HAP-1 (cell line): ENCODE measurements at regions not wholly inside any gene's neighbourhood (a gene's known extent, or its start where the extent isn't known, plus 50 kb on each side); places are given as distances from the start of the nearest gene placed in this dataset.
A peak's percentile ranks its signal among the peaks of the same experiment; 100 is the strongest.

Experiments used
- DNase-seq, 2 experiments: peaks; one replicate each; pipeline ENCODE4 v3.0.0-alpha.2; 2016 to 2020; ENCODE audit warnings: low spot score in 2 of 2
- H3K27me3 ChIP-seq: fragments of 250-450 bp; sonication (Bioruptor Pico); 2 replicates; pipeline ENCODE4 v1.5.1; 2020; ENCODE audit warnings: low read depth, mild to moderate bottlenecking, moderate library complexity
- H3K36me3 ChIP-seq: fragments of 250-450 bp; sonication (Bioruptor Pico); replicated peaks from 2 replicates; pipeline ENCODE4 v1.5.1; 2020; ENCODE audit warnings: mild to moderate bottlenecking
- H3K4me1 ChIP-seq: fragments of 250-450 bp; sonication (Bioruptor Pico); 2 replicates; pipeline ENCODE4 v1.5.1; 2020; ENCODE audit warnings: mild to moderate bottlenecking
- H3K4me3 ChIP-seq: fragments of 250-450 bp; sonication (Bioruptor Pico); 2 replicates; pipeline ENCODE4 v1.5.1; 2020; ENCODE audit warnings: mild to moderate bottlenecking, moderate library complexity
- H3K9me3 ChIP-seq: fragments of 250-450 bp; sonication (Bioruptor Pico); 2 replicates; pipeline ENCODE4 v1.5.1; 2020; ENCODE audit warnings: mild to moderate bottlenecking, moderate library complexity
- in situ Hi-C: fragments of 300-500 bp; cut with MboI; formaldehyde crosslinking; loops from 3 replicates; pipeline ENCODE4 v1.14.3; 2020; ENCODE audit warnings: low sequenced_read_pairs, inconsistent platforms, mixed read lengths

DNA sequence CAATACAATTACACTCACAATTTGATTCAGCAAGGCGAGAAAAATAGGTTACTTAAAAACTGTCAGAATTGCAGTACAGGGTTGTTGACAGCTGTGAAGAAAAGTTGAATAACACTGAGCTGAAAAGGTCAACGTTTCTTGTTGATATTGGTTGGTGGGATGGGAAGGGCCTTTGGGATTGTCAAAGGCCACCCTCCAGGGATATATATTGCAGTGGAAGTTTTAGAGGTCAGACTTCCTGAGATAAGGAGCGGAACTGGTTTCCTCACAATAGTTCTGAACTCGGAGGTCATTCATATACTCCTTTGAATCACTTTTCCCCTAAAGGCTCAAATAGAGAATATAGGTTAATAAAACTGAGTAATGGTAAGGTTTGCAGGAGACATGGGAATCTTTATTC, 417.2 kb downstream of the RAPGEF2 start:
- H3K4me3 ChIP-seq, result no peak overlapping the region
- in situ Hi-C loops, result no loop called here
- H3K36me3 ChIP-seq, result no peaks in the 10 kb centered on the region
- no peaks in the 10 kb centered on the region for H3K9me3 ChIP-seq
- H3K4me1 ChIP-seq, result no peaks in the 10 kb centered on the region
- no peak for DNase-seq
- H3K27me3 ChIP-seq, result peaks cover under 1% of the 10 kb centered on the region

DNA sequence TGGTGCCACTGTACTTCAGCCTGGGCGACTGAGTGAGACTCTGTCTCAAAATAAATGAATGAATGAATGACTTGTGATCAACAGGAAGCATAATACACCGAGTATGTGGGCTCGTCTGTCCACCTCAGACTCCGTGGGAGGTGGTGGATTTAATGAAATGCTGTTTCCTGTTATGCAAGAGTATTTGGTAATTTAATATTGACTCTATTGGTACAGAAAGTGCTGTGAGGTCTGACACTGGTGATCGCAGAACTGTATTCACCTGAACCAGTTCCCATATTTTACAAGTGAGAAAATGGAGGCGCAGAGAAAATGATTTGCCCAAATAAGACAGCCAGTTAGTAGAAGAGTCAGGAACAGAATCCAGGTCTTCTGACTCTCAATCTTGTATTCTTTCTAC, 423.3 kb downstream of the RAPGEF2 start:
- Histone ChIP-seq H3K9me3 (no peaks in the 10 kb centered on the region), H3K27me3 (no peaks in the 10 kb centered on the region), H3K36me3 (no peaks in the 10 kb centered on the region), H3K4me1 (no peaks in the 10 kb centered on the region), H3K4me3 (no peak overlapping the region)
- no peak for DNase-seq
- in situ Hi-C loops, result no loop called here

DNA sequence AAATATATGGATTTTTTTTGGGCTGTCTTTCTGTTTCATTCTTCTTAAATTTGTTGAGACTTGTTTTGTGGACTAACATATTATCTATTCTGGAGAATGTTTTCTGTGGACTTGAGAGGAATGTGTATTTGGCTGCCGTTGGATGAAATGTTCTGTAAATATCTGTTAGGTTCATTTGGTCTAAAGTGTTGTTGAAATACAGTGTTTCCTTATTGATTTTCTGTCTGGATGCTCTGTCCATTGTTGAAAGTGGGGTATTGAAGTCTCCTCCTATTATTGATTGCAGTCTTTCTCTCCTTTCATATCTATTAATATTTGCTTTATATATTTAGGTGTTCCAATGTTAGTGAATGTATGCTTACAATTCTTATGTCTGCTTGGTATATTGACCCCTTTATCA, 431.8 kb downstream of the RAPGEF2 start:
- no peak for DNase-seq
- Histone ChIP-seq H3K9me3 (no peaks in the 10 kb centered on the region), H3K4me3 (no peak overlapping the region), H3K27me3 (no peaks in the 10 kb centered on the region; the same call in 1 of the 2 replicates), H3K36me3 (no peaks in the 10 kb centered on the region), H3K4me1 (no peaks in the 10 kb centered on the region)
- in situ Hi-C loops, result no loop called here

DNA sequence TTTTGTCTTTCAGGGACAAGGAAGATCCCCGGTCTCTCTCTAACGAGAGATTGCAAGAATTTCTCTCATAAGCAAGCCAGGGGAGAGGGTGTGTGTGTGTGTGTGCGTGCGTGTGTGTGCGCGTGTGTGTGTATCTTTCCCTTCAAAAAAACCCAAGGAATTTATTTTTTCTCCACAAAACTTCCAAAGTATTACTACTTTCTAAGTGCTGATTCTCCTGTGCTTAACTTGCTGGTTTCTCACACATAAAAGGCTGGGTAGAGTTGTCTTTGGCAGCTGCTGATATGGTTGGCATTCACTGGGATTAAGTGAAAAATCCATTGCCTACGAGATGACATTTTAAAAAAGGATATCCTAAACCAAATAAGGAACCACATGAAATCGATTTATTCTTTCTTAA, 435.7 kb downstream of the RAPGEF2 start:
- peaks cover 9% of the 10 kb centered on the region for H3K4me1 ChIP-seq
- no peak overlapping the region for H3K4me3 ChIP-seq
- no peaks in the 10 kb centered on the region for H3K9me3 ChIP-seq
- in situ Hi-C loops, result no loop called here
- no peaks in the 10 kb centered on the region for H3K36me3 ChIP-seq
- no peaks in the 10 kb centered on the region; the same call in 1 of the 2 replicates for H3K27me3 ChIP-seq
- DNase-seq, result no peak

DNA sequence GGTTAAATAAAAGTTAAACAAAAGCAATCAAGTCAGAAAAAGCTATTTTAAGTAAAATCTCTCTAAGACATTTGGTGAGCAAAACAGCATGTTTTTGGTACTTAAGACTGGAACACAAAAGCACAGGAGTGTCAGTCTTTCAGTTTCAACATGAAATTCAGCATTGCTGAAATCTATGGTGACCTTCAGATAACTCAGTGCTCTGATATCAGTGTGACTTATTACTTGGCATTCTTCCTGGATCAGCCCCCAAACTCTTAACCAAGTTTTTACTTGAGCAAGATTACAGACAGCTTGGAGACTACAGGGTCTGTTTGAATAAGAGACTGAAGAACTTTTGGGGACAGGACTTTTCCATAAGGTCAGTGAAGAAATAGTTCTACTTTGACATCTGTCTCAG, 437.2 kb downstream of the RAPGEF2 start:
- DNase-seq, result no peak
- in situ Hi-C loops, result no loop called here
- Histone ChIP-seq H3K27me3 (no peaks in the 10 kb centered on the region; the same call in 1 of the 2 replicates), H3K9me3 (no peaks in the 10 kb centered on the region), H3K36me3 (no peaks in the 10 kb centered on the region), H3K4me3 (no peak overlapping the region), H3K4me1 (peaks cover 9% of the 10 kb centered on the region)

DNA sequence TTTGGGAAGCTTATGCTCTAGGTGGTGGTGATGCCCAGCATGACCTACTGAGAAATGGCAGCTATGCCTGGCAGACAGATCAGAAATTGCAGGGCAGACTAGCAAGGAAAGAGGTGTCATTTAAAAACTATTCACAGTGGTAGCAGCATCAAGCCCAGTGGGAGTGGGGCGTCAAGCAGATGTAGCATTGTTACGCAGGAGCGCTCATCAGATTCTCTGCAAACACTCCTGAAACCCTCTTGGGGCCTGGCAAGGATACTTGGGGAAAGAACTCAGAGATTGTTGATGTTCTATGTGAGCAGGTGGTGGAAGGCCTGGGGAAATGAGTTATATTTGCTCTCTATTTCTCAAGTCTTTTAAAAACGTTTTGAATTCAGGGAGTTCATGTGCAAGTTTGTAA, 437.6 kb downstream of the RAPGEF2 start:
- in situ Hi-C loops, result no loop called here
- Histone ChIP-seq H3K27me3 (no peaks in the 10 kb centered on the region; the same call in 1 of the 2 replicates), H3K4me1 (peaks cover 9% of the 10 kb centered on the region), H3K36me3 (no peaks in the 10 kb centered on the region), H3K9me3 (no peaks in the 10 kb centered on the region), H3K4me3 (no peak overlapping the region)
- DNase-seq, result no peak

DNA sequence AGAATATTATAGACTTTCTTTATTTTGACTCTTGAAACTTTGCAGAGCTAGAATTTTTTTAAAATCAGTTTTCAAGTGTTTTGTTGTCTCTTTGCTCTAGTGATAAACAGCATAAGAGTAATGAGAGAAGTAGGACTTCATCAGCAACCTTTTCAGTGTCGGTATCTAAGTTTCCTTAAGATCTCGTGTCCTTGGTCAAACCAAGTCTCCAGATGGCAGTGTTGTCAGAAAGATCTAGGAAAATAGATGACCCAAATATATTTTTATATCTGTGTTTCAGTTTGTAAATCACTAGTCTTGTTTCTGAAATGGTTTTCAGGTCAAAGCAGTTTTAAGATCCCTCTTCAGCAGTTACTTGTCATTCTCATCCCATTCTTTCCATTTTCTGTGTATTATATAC, 438.3 kb downstream of the RAPGEF2 start:
- H3K9me3 ChIP-seq, result no peaks in the 10 kb centered on the region
- no peaks in the 10 kb centered on the region; the same call in 1 of the 2 replicates for H3K27me3 ChIP-seq
- in situ Hi-C loops, result no loop called here
- H3K36me3 ChIP-seq, result no peaks in the 10 kb centered on the region
- DNase-seq, result no peak
- peaks cover 9% of the 10 kb centered on the region for H3K4me1 ChIP-seq
- H3K4me3 ChIP-seq, result no peak overlapping the region

DNA sequence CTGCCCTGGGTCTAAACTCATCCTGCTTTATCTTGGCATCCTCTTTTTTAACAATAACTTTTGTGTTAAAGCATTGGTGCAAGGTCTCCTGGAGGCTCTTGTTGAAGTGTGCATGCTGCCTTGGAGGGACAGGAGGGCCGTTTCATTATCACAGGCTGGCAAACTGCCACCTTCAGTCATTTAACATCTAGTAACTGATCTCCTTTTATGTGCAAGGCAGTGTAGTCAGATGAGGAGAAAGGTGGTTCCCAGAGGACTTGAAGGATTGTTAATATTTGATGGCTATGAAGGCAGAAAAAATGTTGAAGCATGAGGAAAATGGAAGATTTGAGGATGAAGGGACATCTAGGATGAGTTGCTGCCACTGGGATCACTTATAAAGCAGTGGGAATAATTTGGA, 439.4 kb downstream of the RAPGEF2 start:
- Histone ChIP-seq H3K4me1 (peaks cover 9% of the 10 kb centered on the region), H3K4me3 (no peak overlapping the region), H3K36me3 (no peaks in the 10 kb centered on the region), H3K9me3 (no peaks in the 10 kb centered on the region), H3K27me3 (no peaks in the 10 kb centered on the region; the same call in 1 of the 2 replicates)
- in situ Hi-C loops, result no loop called here
- DNase-seq, result peak; percentile 2 to 17

DNA sequence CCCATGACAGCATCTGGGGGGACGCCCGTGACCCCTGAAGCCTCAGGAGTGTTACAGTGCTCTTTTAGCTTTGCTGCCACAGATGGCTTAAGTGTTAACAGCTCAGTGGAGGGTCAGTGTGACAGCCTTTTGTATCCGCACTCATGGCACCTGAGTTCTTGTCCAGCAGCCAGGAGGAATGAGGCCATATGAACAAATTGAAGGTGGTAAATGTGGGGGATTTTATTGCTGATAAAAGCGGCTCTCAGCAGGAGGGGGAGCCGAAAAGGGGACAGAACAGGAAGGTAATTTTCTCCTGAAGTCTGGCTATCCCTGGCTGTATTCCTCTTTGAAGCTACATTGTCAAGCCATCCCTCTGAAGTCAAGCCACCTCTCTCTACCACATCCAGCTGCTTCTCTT, 441.0 kb downstream of the RAPGEF2 start:
- in situ Hi-C loops, result no loop called here
- Histone ChIP-seq H3K4me1 (peaks cover 9% of the 10 kb centered on the region), H3K27me3 (no peaks in the 10 kb centered on the region; the same call in 1 of the 2 replicates), H3K36me3 (no peaks in the 10 kb centered on the region), H3K9me3 (no peaks in the 10 kb centered on the region), H3K4me3 (no peak overlapping the region)
- no peak for DNase-seq

DNA sequence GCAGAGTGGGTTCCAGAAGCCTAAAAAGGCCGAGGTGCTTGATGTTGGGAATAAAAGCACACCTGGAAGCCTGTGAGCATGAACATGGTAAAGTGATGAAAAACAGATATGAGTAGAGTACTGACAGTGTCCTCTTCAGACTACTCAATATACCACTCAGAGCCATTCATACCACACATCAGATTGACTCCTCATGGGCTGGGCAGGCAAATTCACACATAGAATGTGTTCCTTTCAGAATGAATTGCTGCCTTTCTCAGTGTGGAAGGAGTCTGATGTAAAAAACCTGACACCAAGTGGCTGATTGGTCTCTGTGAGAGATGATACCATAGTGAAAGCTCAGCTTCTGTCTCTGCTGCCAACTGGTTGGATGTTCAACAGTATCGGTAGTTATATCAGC, 442.7 kb downstream of the RAPGEF2 start:
- in situ Hi-C loops, result no loop called here
- H3K4me3 ChIP-seq, result no peak overlapping the region
- no peaks in the 10 kb centered on the region for H3K36me3 ChIP-seq
- no peaks in the 10 kb centered on the region for H3K9me3 ChIP-seq
- no peaks in the 10 kb centered on the region for H3K27me3 ChIP-seq
- peaks cover 9% of the 10 kb centered on the region for H3K4me1 ChIP-seq
- no peak for DNase-seq

DNA sequence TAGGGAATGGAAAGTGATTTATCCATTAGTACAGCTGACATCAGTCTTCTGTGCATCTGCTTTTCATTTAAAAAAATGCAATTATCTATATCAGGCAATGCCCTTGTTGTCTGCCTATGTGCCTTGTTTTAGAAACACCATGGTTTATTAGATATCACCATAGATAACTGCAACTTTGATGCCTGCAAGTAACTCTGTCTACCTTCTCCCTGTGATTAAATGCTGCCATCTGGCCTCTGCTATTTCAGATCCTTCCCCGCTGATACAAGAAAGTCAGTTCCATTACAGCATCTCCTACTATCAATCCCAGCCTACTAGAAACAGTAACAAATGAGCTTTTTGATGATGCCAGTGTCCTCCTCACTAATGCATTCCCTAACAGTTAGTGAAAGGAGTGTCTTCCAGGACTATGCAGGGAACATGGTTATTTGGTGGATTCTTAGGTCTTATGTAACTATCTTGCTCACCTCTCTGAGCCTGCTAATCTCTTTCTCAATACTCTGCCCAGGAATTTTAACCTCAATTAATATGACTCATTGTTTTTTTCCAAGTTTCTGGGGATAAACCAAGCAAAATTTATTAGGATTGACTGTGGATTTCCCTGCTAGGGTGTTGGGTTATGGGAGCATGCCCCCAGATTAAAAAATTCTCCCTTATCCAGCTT, 444.9 kb downstream of the RAPGEF2 start:
- H3K9me3 ChIP-seq, result no peaks in the 10 kb centered on the region
- no peak for DNase-seq
- H3K4me3 ChIP-seq, result no peak overlapping the region
- no peaks in the 10 kb centered on the region for H3K4me1 ChIP-seq
- H3K27me3 ChIP-seq, result no peaks in the 10 kb centered on the region
- in situ Hi-C loops, result no loop called here
- H3K36me3 ChIP-seq, result no peaks in the 10 kb centered on the region

DNA sequence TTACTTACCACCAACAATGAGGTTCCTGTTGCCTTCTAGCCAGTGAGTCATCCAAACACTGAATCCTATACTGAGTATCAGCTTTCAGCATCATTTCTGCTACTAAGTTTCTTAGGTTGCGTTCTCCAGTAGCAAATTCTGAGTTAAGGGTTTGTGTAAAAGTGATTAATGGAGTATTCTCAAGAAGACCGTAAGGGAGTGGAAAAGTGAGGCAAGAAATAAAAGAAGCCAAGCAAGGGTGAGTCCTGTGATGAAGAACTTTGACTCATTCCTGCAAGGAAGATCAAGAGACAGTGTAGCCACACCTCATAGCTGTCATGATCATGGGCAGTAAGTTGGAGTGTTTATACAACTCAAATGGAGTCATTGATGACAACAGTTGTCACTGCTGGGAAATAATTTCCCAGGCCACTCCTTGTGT, 446.2 kb downstream of the RAPGEF2 start:
- H3K36me3 ChIP-seq, result no peaks in the 10 kb centered on the region
- no peaks in the 10 kb centered on the region for H3K4me1 ChIP-seq
- DNase-seq, result no peak
- in situ Hi-C loops, result no loop called here
- H3K4me3 ChIP-seq, result no peak overlapping the region
- H3K9me3 ChIP-seq, result no peaks in the 10 kb centered on the region
- H3K27me3 ChIP-seq, result no peaks in the 10 kb centered on the region

DNA sequence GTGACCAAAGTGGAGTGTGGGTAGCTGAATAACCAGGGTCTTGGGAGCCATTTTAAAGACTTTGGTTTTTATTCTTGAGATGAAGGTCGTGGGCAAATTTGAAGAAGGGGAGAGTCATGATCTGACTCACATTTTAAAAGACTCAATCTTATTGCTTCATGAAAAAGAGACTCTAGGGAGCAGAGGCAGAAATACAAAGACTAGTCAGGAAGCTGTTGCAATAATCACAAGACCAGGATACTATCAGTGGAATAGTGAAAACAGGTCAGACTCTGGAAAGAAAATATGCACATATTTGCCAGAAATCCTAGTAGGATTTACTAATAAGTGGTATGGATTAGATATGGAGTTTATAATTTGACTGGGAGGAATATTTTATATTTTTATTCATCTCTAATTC, 448.4 kb downstream of the RAPGEF2 start:
- no peak overlapping the region for H3K4me3 ChIP-seq
- H3K4me1 ChIP-seq, result no peaks in the 10 kb centered on the region
- H3K9me3 ChIP-seq, result no peaks in the 10 kb centered on the region
- H3K27me3 ChIP-seq, result no peaks in the 10 kb centered on the region
- H3K36me3 ChIP-seq, result no peaks in the 10 kb centered on the region
- DNase-seq, result no peak
- in situ Hi-C loops, result no loop called here

DNA sequence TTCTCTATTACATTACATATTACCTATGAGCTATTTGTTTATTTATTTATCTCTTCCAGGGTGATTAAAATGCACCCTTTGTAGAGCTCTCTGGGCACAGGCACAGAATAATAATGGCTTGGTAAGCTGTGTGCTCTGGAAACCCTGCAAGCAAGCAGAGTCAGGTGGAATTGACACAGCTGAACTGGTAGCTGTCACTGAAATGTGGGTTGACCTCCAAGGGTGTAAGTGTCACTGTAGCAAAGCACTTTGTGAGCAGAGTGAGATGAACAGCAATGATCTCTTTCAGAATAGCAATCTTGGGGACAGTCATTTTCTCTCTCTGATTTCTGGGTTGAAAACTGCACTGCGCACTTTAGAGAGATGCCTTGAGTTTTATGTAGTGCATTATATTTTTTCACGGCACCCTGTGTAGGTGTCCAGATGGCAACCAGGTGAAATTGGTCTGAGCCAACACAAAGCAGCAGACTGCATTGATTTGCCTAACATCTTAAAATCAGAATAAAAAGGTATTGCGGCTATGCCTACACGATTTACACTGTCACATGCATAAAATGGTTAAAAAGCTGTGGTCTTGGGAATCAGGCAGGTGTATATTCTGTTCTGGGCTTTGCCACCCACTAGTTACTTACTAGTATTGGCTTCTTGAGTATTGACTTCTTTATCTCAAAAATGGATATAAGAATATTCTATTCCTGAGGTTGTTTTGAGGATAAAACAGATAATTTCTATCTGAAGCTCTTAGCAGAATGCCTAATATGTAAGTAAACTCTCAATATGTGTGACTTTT, 450.3 kb downstream of the RAPGEF2 start:
- in situ Hi-C loops, result no loop called here
- H3K9me3 ChIP-seq, result no peaks in the 10 kb centered on the region
- no peaks in the 10 kb centered on the region for H3K36me3 ChIP-seq
- H3K4me3 ChIP-seq, result no peak overlapping the region
- DNase-seq, result no peak
- H3K27me3 ChIP-seq, result no peaks in the 10 kb centered on the region
- peaks cover 7% of the 10 kb centered on the region for H3K4me1 ChIP-seq
